HFFc6 (cell line): ENCODE measurements at regions not wholly inside any gene's neighbourhood (a gene's known extent, or its start where the extent isn't known, plus 50 kb on each side); places are given as distances from the start of the nearest gene placed in this dataset.
"Not testable (repeated sequence)": the region's sequence is repeated elsewhere in the genome, so short reads cannot be mapped to it uniquely, and the experiment has no call there.

Experiments used
- DNase-seq: peaks from one replicate; pipeline ENCODE4 v3.0.0-alpha.2; 2018
- H3K27ac Mint-ChIP-seq: 2 replicates; pipeline ENCODE4 v1.8.0; 2020; ENCODE audit warnings: mild to moderate bottlenecking, mixed read lengths
- H3K27me3 Mint-ChIP-seq: 2 replicates; pipeline ENCODE4 v1.8.0; 2021; ENCODE audit warnings: mild to moderate bottlenecking, moderate library complexity, mixed read lengths; ENCODE audit not compliant: insufficient read depth
- H3K36me3 Mint-ChIP-seq: 2 replicates; pipeline ENCODE4 v1.8.0; 2021; ENCODE audit warnings: low read depth, mixed read lengths
- H3K4me1 Mint-ChIP-seq: 2 replicates; pipeline ENCODE4 v1.8.0; 2020; ENCODE audit warnings: low read depth, mixed read lengths
- H3K4me3 Mint-ChIP-seq: 2 replicates; pipeline ENCODE4 v1.8.0; 2020; ENCODE audit warnings: mild to moderate bottlenecking, moderate library complexity, mixed read lengths
- H3K9me3 Mint-ChIP-seq: 2 replicates; pipeline ENCODE4 v1.8.0; 2020; ENCODE audit warnings: mild to moderate bottlenecking, mixed read lengths
- CTCF ChIP-seq: fragments of 200-600 bp; sonication (generic); IDR thresholded peaks from 2 replicates; pipeline ENCODE4 v1.5.0; 2021; ENCODE audit warnings: antibody characterized with exemption, mild to moderate bottlenecking

GRCh38 chr6:23534351-23534750, 591.7 kb upstream of the NRSN1 start:
- no peak overlapping the region for H3K27ac Mint-ChIP-seq
- DNase-seq = no peak
- H3K36me3 Mint-ChIP-seq = no peaks in the 10 kb centered on the region
- no peaks in the 10 kb centered on the region for H3K27me3 Mint-ChIP-seq
- peaks cover 68% of the 10 kb centered on the region for H3K9me3 Mint-ChIP-seq
- no peak overlapping the region for H3K4me3 Mint-ChIP-seq
- no peaks in the 10 kb centered on the region for H3K4me1 Mint-ChIP-seq
- no peak for TF ChIP-seq CTCF

DNA sequence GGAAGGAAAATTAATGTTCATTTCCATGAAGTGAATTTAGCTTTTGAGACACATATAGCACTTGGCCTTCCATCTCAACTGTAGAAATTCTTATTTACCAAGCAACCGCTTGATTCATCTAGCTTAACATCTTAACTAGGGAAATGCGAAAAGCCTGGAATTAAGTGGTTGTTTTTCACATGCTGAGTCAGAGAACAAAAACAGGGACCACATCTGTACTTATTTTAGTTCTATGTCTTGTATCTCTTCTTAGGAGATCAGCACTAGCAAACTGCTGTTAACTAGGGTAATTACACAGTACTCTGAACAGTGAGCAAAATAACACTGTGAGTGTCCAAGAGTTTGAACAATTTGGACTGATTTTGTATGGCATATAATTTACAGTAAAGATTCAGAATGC, 590.9 kb upstream of the NRSN1 start:
- no peaks in the 10 kb centered on the region for H3K27me3 Mint-ChIP-seq
- no peak for DNase-seq

GRCh38 chr6:23537828-23538227, 588.2 kb upstream of the NRSN1 start:
- Mint-ChIP-seq H3K9me3 (peaks cover 64% of the 10 kb centered on the region), H3K27me3 (no peaks in the 10 kb centered on the region), H3K4me3 (no peak overlapping the region), H3K36me3 (no peaks in the 10 kb centered on the region), H3K27ac (no peak overlapping the region), H3K4me1 (no peaks in the 10 kb centered on the region)
- no peak for DNase-seq
- no peak for TF ChIP-seq CTCF

More for the DNA sequence above, 590.9 kb upstream of the NRSN1 start:
- no peaks in the 10 kb centered on the region for H3K4me1 Mint-ChIP-seq
- no peak overlapping the region for H3K4me3 Mint-ChIP-seq
- TF ChIP-seq CTCF = no peak
- H3K36me3 Mint-ChIP-seq = no peaks in the 10 kb centered on the region
- peaks cover 67% of the 10 kb centered on the region for H3K9me3 Mint-ChIP-seq
- no peak overlapping the region for H3K27ac Mint-ChIP-seq

DNA sequence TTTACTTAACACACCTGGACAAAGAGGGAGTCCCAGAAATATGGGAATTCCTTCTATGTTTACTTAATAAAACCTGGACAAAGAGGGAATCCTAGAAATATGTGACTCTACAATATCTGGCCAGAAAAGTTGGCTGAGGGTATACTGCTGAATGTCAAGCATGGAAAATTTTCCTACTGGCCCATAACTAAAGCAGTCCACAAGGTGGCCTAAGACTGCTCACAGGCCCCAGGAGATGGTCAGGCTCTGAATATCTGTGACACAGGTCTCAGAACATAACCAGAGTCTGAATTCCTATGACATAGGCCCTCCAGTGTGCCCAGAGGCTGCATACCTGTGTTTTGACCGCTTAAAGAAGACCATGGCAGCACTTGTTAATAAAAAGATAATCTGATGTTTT, 578.2 kb upstream of the NRSN1 start:
- Mint-ChIP-seq H3K27ac (no peak overlapping the region), H3K36me3 (peaks cover 6% of the 10 kb centered on the region; the same call in 1 of the 2 replicates), H3K27me3 (no peaks in the 10 kb centered on the region), H3K4me3 (no peak overlapping the region), H3K4me1 (no peaks in the 10 kb centered on the region), H3K9me3 (peaks cover 46% of the 10 kb centered on the region)
- no peak for TF ChIP-seq CTCF
- no peak for DNase-seq

GRCh38 chr6:23554953-23555352, 571.1 kb upstream of the NRSN1 start:
- H3K27me3 Mint-ChIP-seq, DNase-seq, H3K4me3 Mint-ChIP-seq, H3K27ac Mint-ChIP-seq, H3K4me1 Mint-ChIP-seq, H3K36me3 Mint-ChIP-seq: not testable (repeated sequence)
- peaks cover 57% of the 10 kb centered on the region for H3K9me3 Mint-ChIP-seq

- H3K4me3 Mint-ChIP-seq = no peak overlapping the region
- H3K9me3 Mint-ChIP-seq = peaks cover 64% of the 10 kb centered on the region
- DNase-seq = no peak
- H3K27ac Mint-ChIP-seq = no peak overlapping the region
- no peak for TF ChIP-seq CTCF
- no peaks in the 10 kb centered on the region; the same call in 1 of the 2 replicates for H3K36me3 Mint-ChIP-seq
- H3K4me1 Mint-ChIP-seq = no peaks in the 10 kb centered on the region
- no peaks in the 10 kb centered on the region; the same call in 1 of the 2 replicates for H3K27me3 Mint-ChIP-seq
Observed at GRCh38 chr6:23559587-23560343, 566.2 kb upstream of the NRSN1 start.
